ENCODE measurements at regions not wholly inside any gene's neighbourhood (a gene's known extent, or its start where the extent isn't known, plus 50 kb on each side); places are given as distances from the start of the nearest gene placed in this dataset.

DNA sequence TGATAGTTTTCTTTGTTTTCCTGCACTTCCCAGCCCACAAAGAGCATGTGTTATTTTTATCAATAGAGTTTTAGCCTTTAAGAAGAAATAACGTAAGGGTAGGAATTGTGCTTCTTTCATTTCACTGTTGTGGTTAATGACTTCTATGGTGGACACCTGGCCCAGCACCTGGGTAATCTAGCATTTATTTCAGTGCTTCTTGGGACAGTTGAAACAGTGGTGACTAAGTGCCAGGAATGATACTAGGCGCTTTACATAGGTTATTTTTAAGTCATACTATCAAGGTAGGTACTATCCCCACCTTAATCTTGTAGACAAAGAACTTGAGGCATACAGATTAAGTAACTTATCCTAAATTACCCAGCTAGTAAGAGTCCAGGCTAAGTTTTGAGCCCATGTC is 243.8 kb downstream of the SOX2 start:
- TF ChIP-seq CTCF (IDR thresholded peaks at IDR 0.05) (no peak), EP300 (IDR thresholded peaks at IDR 0.05) (no peak), POLR2AphosphoS5 (IDR thresholded peaks at IDR 0.05) (no peak)

All from suprapubic skin (tissue), 4 donors.